Fibroblast of the aortic adventitia (primary cell): ENCODE measurements at regions not wholly inside any gene's neighbourhood (a gene's known extent, or its start where the extent isn't known, plus 50 kb on each side); places are given as distances from the start of the nearest gene placed in this dataset.

Source experiments
- DNase-seq: peaks from one replicate; pipeline ENCODE4 v3.0.0-alpha.2; 2010; ENCODE audit warnings: low read depth
- H3K4me3 ChIP-seq: 2 replicates; pipeline ENCODE4 v1.5.1; 2011; ENCODE audit warnings: low read depth, mild to moderate bottlenecking, control low read depth, low read length, moderate library complexity
- TF ChIP-seq, protein P1 (sequence below): IDR thresholded peaks from 2 replicates; pipeline ENCODE4 v1.5.1; 2011; ENCODE audit warnings: mild to moderate bottlenecking, low read length, control low read depth, inconsistent platforms; ENCODE audit not compliant: insufficient read depth

GRCh38 chr10:65294329-65294728, 1631.5 kb upstream of the LRRTM3 start:
- TF ChIP-seq, protein P1, sequence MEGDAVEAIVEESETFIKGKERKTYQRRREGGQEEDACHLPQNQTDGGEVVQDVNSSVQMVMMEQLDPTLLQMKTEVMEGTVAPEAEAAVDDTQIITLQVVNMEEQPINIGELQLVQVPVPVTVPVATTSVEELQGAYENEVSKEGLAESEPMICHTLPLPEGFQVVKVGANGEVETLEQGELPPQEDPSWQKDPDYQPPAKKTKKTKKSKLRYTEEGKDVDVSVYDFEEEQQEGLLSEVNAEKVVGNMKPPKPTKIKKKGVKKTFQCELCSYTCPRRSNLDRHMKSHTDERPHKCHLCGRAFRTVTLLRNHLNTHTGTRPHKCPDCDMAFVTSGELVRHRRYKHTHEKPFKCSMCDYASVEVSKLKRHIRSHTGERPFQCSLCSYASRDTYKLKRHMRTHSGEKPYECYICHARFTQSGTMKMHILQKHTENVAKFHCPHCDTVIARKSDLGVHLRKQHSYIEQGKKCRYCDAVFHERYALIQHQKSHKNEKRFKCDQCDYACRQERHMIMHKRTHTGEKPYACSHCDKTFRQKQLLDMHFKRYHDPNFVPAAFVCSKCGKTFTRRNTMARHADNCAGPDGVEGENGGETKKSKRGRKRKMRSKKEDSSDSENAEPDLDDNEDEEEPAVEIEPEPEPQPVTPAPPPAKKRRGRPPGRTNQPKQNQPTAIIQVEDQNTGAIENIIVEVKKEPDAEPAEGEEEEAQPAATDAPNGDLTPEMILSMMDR = no peak
- no peak for DNase-seq
- no peak overlapping the region for H3K4me3 ChIP-seq

DNA sequence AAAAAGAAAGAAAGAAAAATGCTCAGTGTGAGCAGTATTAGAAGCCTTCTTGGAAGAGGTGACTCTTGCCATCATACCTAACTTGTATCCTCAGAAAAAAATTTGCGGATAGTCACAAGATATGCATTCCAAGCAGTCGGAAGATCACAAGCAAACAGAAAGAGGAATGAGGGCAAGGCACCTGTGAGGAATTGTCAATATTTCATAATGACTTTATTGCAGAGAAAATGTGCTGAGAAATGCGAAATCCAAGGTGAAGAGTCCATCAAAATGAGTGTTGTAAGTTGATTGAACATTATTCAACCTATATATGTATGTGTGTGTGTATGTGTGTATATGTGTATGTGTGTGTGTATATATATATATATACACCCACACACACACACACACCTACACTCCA, 1624.7 kb upstream of the LRRTM3 start:
- TF ChIP-seq, protein P1 = no peak
- no peak for DNase-seq
- H3K4me3 ChIP-seq = no peak overlapping the region

GRCh38 chr10:65306201-65306600, 1619.6 kb upstream of the LRRTM3 start:
- TF ChIP-seq, protein P1 = no peak
- H3K4me3 ChIP-seq = no peak overlapping the region
- DNase-seq = no peak

- H3K4me3 ChIP-seq = no peak overlapping the region
- TF ChIP-seq, protein P1 = no peak
- DNase-seq = no peak
These were observed 1613.0 kb upstream of the LRRTM3 start for GRCh38 chr10:65312876-65313275.

DNA sequence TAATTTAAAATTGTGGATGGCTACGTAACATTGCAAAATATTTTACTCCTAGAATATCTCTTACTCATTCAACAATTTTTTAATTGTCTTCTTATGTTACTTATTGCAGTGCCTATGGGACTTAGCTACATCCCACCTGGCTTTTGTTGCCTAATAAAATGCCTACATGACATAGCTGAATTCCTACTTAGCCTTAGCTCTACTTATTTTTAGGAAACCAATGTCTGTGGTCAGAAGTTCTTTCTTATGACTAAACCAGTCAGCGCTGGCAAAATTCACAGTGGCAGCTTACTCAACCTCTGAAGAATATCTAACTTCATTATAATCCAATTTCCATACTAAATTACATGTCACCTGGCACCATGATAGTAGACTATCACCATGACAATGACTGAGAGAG, 1612.4 kb upstream of the LRRTM3 start:
- TF ChIP-seq, protein P1 = no peak
- no peak for DNase-seq
- H3K4me3 ChIP-seq = no peak overlapping the region

DNA sequence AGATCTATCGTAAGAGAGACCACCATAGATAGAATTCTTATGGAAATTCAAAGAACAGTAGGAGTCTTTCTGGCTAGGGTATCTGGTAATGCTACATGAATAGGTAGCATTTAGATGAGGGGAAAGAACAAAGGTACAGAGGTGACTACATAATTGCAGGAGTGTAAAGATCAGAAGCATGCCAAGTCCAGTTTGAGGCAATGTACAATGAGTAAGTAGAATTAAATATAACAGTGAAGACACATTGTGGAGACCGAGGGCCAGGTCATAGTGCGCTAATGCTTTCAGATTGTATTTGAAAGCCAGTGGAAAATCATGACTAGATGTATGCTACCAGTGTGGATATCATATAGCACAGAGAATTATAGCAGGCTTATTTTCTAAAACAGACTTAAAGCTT, 1611.6 kb upstream of the LRRTM3 start:
- no peak overlapping the region for H3K4me3 ChIP-seq
- DNase-seq = no peak
- TF ChIP-seq, protein P1 = no peak

GRCh38 chr10:65319493-65319892, 1606.3 kb upstream of the LRRTM3 start:
- TF ChIP-seq, protein P1 = no peak
- H3K4me3 ChIP-seq = no peak overlapping the region

More at GRCh38 chr10:65319493-65319892, 1606.3 kb upstream of the LRRTM3 start:
- no peak for DNase-seq
